ENCODE measurements at regions not wholly inside any gene's neighbourhood (a gene's known extent, or its start where the extent isn't known, plus 50 kb on each side); places are given as distances from the start of the nearest gene placed in this dataset.

- in situ Hi-C loops (cut with HindIII; ENCODE audit: low pct_ligation_motif_present, low pct_unique_long_range_greater_than_20kb, low sequenced_read_pairs) = no loop called here
- DNase-seq = no peak
Measured at GRCh38 chr9:79973627-79974026, 401.9 kb downstream of the TLE4 start.

GRCh38 chr9:79970146-79970425, 398.3 kb downstream of the TLE4 start:
- DNase-seq = no peak
- in situ Hi-C loops (cut with HindIII; ENCODE audit: low pct_ligation_motif_present, low pct_unique_long_range_greater_than_20kb, low sequenced_read_pairs) = no loop called here

GRCh38 chr9:79969393-79970145, 397.8 kb downstream of the TLE4 start:
- DNase-seq = no peak
- in situ Hi-C loops (cut with HindIII; ENCODE audit: low pct_ligation_motif_present, low pct_unique_long_range_greater_than_20kb, low sequenced_read_pairs) = no loop called here

- in situ Hi-C loops (cut with HindIII; ENCODE audit: low pct_ligation_motif_present, low pct_unique_long_range_greater_than_20kb, low sequenced_read_pairs) = no loop called here
- no peak for DNase-seq
Measured at GRCh38 chr9:79968533-79968932, 396.8 kb downstream of the TLE4 start.

GRCh38 chr9:79962836-79963235, 391.1 kb downstream of the TLE4 start:
- no peak for DNase-seq
- in situ Hi-C loops (cut with HindIII; ENCODE audit: low pct_ligation_motif_present, low pct_unique_long_range_greater_than_20kb, low sequenced_read_pairs) = no loop called here

GRCh38 chr9:79962150-79962549, 390.4 kb downstream of the TLE4 start:
- in situ Hi-C loops (cut with HindIII; ENCODE audit: low pct_ligation_motif_present, low pct_unique_long_range_greater_than_20kb, low sequenced_read_pairs) = no loop called here
- no peak for DNase-seq

- in situ Hi-C loops (cut with HindIII; ENCODE audit: low pct_ligation_motif_present, low pct_unique_long_range_greater_than_20kb, low sequenced_read_pairs) = no loop called here
- DNase-seq = no peak
Measured at GRCh38 chr9:79955300-79955699, 383.5 kb downstream of the TLE4 start.

GRCh38 chr9:79953908-79954307, 382.1 kb downstream of the TLE4 start:
- no peak for DNase-seq
- in situ Hi-C loops (cut with HindIII; ENCODE audit: low pct_ligation_motif_present, low pct_unique_long_range_greater_than_20kb, low sequenced_read_pairs) = no loop called here

GRCh38 chr9:79952401-79952800, 380.6 kb downstream of the TLE4 start:
- no peak for DNase-seq
- in situ Hi-C loops (cut with HindIII; ENCODE audit: low pct_ligation_motif_present, low pct_unique_long_range_greater_than_20kb, low sequenced_read_pairs) = no loop called here

GRCh38 chr9:79946712-79947111, 374.9 kb downstream of the TLE4 start:
- in situ Hi-C loops (cut with HindIII; ENCODE audit: low pct_ligation_motif_present, low pct_unique_long_range_greater_than_20kb, low sequenced_read_pairs) = no loop called here

GRCh38 chr9:79945495-79945894, 373.7 kb downstream of the TLE4 start:
- in situ Hi-C loops (cut with HindIII; ENCODE audit: low pct_ligation_motif_present, low pct_unique_long_range_greater_than_20kb, low sequenced_read_pairs) = no loop called here
- DNase-seq = no peak

More at GRCh38 chr9:79946712-79947111, 374.9 kb downstream of the TLE4 start:
- no peak for DNase-seq

- in situ Hi-C loops (cut with HindIII; ENCODE audit: low pct_ligation_motif_present, low pct_unique_long_range_greater_than_20kb, low sequenced_read_pairs) = no loop called here
- no peak for DNase-seq
Measured at GRCh38 chr9:79945016-79945415, 373.3 kb downstream of the TLE4 start.

GRCh38 chr9:79940919-79941318, 369.2 kb downstream of the TLE4 start:
- in situ Hi-C loops (cut with HindIII; ENCODE audit: low pct_ligation_motif_present, low pct_unique_long_range_greater_than_20kb, low sequenced_read_pairs) = no loop called here
- no peak for DNase-seq

GRCh38 chr9:79939819-79940218, 368.1 kb downstream of the TLE4 start:
- in situ Hi-C loops (cut with HindIII; ENCODE audit: low pct_ligation_motif_present, low pct_unique_long_range_greater_than_20kb, low sequenced_read_pairs) = no loop called here

GRCh38 chr9:79936336-79936735, 364.6 kb downstream of the TLE4 start:
- in situ Hi-C loops (cut with HindIII; ENCODE audit: low pct_ligation_motif_present, low pct_unique_long_range_greater_than_20kb, low sequenced_read_pairs) = no loop called here
- no peak for DNase-seq

More at GRCh38 chr9:79939819-79940218, 368.1 kb downstream of the TLE4 start:
- DNase-seq = no peak

- no peak for DNase-seq
- in situ Hi-C loops (cut with HindIII; ENCODE audit: low pct_ligation_motif_present, low pct_unique_long_range_greater_than_20kb, low sequenced_read_pairs) = no loop called here
Measured at GRCh38 chr9:79929285-79929684, 357.5 kb downstream of the TLE4 start.

GRCh38 chr9:79928661-79929223, 357.0 kb downstream of the TLE4 start:
- no peak for DNase-seq
- in situ Hi-C loops (cut with HindIII; ENCODE audit: low pct_ligation_motif_present, low pct_unique_long_range_greater_than_20kb, low sequenced_read_pairs) = no loop called here

GRCh38 chr9:79925326-79925725, 353.6 kb downstream of the TLE4 start:
- no peak for DNase-seq
- in situ Hi-C loops (cut with HindIII; ENCODE audit: low pct_ligation_motif_present, low pct_unique_long_range_greater_than_20kb, low sequenced_read_pairs) = no loop called here

- in situ Hi-C loops (cut with HindIII; ENCODE audit: low pct_ligation_motif_present, low pct_unique_long_range_greater_than_20kb, low sequenced_read_pairs) = no loop called here
- DNase-seq = no peak
Measured at GRCh38 chr9:79924836-79925235, 353.1 kb downstream of the TLE4 start.

- in situ Hi-C loops (cut with HindIII; ENCODE audit: low pct_ligation_motif_present, low pct_unique_long_range_greater_than_20kb, low sequenced_read_pairs) = no loop called here
- no peak for DNase-seq
Measured at GRCh38 chr9:79917421-79917820, 345.7 kb downstream of the TLE4 start.
